Vagina (tissue), 2 donors: ENCODE measurements at regions not wholly inside any gene's neighbourhood (a gene's known extent, or its start where the extent isn't known, plus 50 kb on each side); places are given as distances from the start of the nearest gene placed in this dataset.

Experiments
- POLR2A ChIP-seq, 2 donors: fragments of 450-650 bp; IDR thresholded peaks; one replicate each; pipeline ENCODE4 v1.6.1; 2017; ENCODE audit warnings: antibody characterized with exemption in 2 of 2, mild to moderate bottlenecking in 2 of 2, moderate library complexity in 2 of 2
- POLR2AphosphoS5 ChIP-seq, 2 donors: sonication (generic); formaldehyde crosslinking; IDR thresholded peaks; one replicate each; pipeline ENCODE4 v1.9.0; 2017; ENCODE audit warnings: antibody characterized with exemption in 2 of 2, mild to moderate bottlenecking in 2 of 2, low read depth in 1 of 2; ENCODE audit not compliant: insufficient read depth in 1 of 2
- TF ChIP-seq, protein P1 (sequence below), 3 experiments: fragments of 450-650 bp in 2 of 3; fragments of 200-600 bp in 1 of 3; sonication (generic) in 1 of 3; IDR thresholded peaks; one replicate each; pipeline ENCODE4 v1.5.1; 2017 to 2019; ENCODE audit warnings: antibody characterized with exemption in 3 of 3, mild to moderate bottlenecking in 2 of 3, moderate library complexity in 2 of 3

DNA sequence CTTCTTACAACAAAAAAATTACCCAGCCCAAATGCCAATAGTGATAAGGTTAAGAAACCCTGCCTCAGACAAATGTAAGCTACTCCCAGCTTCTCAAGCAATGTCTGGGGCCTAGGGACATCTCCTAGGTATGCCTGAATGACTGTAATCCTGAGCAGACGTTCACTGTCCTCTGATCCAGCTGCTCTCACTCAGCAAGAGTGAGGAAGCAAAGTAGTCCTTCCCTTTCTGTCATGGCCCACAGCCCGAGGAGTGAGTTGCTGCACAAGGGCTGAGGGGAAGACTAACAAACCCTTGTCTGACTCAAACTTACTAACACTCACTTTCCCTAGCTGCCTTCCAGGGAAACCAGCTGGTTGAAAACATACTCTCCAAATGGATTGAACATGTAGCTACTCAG, 124.9 kb upstream of the TNFSF4 start:
- TF ChIP-seq, protein P1, sequence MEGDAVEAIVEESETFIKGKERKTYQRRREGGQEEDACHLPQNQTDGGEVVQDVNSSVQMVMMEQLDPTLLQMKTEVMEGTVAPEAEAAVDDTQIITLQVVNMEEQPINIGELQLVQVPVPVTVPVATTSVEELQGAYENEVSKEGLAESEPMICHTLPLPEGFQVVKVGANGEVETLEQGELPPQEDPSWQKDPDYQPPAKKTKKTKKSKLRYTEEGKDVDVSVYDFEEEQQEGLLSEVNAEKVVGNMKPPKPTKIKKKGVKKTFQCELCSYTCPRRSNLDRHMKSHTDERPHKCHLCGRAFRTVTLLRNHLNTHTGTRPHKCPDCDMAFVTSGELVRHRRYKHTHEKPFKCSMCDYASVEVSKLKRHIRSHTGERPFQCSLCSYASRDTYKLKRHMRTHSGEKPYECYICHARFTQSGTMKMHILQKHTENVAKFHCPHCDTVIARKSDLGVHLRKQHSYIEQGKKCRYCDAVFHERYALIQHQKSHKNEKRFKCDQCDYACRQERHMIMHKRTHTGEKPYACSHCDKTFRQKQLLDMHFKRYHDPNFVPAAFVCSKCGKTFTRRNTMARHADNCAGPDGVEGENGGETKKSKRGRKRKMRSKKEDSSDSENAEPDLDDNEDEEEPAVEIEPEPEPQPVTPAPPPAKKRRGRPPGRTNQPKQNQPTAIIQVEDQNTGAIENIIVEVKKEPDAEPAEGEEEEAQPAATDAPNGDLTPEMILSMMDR (IDR thresholded peaks at IDR 0.05) = no peak
- no peak for TF ChIP-seq POLR2A (IDR thresholded peaks at IDR 0.05)
- TF ChIP-seq POLR2AphosphoS5 (IDR thresholded peaks at IDR 0.05; ENCODE audit: insufficient read depth in 1 of 2, low read depth in 1 of 2) = no peak
